T-helper 2 cell treated with Interferon-gamma antibody and Interleukin-4, amounts not matched to agents 5 μg/mL and 100 μg/mL, for 36 hours (primary cell): ENCODE measurements at regions not wholly inside any gene's neighbourhood (a gene's known extent, or its start where the extent isn't known, plus 50 kb on each side); places are given as distances from the start of the nearest gene placed in this dataset.

Experiments
- DNase-seq: peaks from one replicate; pipeline ENCODE4 v3.0.0; 2021; ENCODE audit warnings: low spot score
- H3K27ac Mint-ChIP-seq: one replicate; pipeline ENCODE4 v1.8.0; 2021; ENCODE audit warnings: mild to moderate bottlenecking, mixed read lengths
- H3K27me3 Mint-ChIP-seq: one replicate; pipeline ENCODE4 v1.8.0; 2021; ENCODE audit warnings: low read depth, mixed read lengths
- H3K36me3 Mint-ChIP-seq: one replicate; pipeline ENCODE4 v1.8.0; 2021; ENCODE audit warnings: low read depth, mixed read lengths
- H3K4me1 Mint-ChIP-seq: one replicate; pipeline ENCODE4 v1.8.0; 2021; ENCODE audit warnings: low read depth, mixed read lengths
- H3K4me3 Mint-ChIP-seq: one replicate; pipeline ENCODE4 v1.8.0; 2022; ENCODE audit warnings: mild to moderate bottlenecking, moderate library complexity, mixed read lengths
- H3K9me3 Mint-ChIP-seq: one replicate; pipeline ENCODE4 v1.8.0; 2021; ENCODE audit warnings: mixed read lengths

DNA sequence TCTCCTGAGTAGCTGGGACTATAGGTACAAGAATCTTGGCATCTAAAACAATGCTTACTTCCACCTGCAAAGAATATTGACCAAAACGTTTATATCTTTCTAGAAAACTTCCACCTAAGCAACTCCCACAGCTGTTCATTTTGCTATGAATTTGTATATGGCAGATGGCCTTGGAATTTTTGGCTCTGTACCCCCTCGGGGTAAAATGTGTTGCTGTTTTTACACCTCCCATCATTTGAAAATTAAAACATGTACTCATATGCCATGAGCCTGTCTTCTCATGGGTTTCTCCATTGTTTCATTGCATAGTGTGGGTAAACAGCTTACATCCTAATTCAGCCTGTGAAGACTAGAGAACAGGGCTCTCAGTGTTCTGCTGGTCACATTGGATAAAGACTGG lies 853.6 kb upstream of the SOX11 start:
- Mint-ChIP-seq H3K4me3 (no peak overlapping the region), H3K9me3 (peaks cover 25% of the 10 kb centered on the region), H3K36me3 (no peaks in the 10 kb centered on the region)

DNA sequence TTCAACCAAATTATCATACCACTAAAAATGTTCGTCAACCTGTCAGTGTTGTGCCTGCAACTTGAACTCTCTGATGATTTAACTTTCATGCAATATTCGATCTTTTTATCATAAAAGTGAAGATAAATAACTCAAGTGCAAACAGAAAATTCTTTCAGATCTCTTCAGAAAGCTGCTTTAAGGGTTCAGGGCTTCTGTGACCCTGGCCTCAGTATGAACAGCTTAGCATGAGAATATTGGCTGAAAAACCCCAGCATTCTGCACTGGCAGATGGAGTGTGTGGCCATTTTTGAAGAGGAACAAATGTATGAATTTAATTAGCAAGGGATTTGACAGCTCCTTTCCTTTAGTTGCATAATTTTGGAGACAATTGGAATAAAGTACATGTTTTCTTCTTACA lies 851.4 kb upstream of the SOX11 start:
- peaks cover 34% of the 10 kb centered on the region for H3K9me3 Mint-ChIP-seq
- no peaks in the 10 kb centered on the region for H3K36me3 Mint-ChIP-seq
- H3K27ac Mint-ChIP-seq, result no peak overlapping the region
- no peak overlapping the region for H3K4me3 Mint-ChIP-seq
- DNase-seq, result no peak
- H3K4me1 Mint-ChIP-seq, result no peaks in the 10 kb centered on the region
- H3K27me3 Mint-ChIP-seq, result no peaks in the 10 kb centered on the region

More for the DNA sequence above, 853.6 kb upstream of the SOX11 start:
- no peaks in the 10 kb centered on the region for H3K27me3 Mint-ChIP-seq
- no peaks in the 10 kb centered on the region for H3K4me1 Mint-ChIP-seq
- DNase-seq, result no peak
- H3K27ac Mint-ChIP-seq, result no peak overlapping the region

DNA sequence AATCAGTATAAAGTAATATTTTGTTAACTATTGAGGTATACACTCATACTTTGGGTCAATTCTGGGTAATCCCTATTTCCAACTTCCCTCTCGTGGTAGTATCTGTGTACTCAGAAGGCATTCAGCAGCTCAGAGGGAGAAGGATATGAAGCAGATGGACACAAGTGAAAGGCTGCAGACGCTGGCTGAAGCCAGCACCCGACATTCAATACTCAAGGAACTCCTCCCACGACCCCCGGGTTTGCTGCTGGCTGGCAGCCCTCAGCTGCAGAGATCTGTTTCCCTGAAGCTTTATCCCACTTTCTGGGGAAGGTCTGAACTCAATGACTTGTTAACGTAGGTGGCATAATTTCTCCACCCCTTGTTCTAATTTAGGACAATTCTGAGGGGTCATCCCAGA lies 847.3 kb upstream of the SOX11 start:
- Mint-ChIP-seq H3K4me1 (no peaks in the 10 kb centered on the region), H3K9me3 (peaks cover 18% of the 10 kb centered on the region), H3K36me3 (no peaks in the 10 kb centered on the region), H3K27me3 (no peaks in the 10 kb centered on the region), H3K4me3 (no peak overlapping the region), H3K27ac (no peak overlapping the region)
- no peak for DNase-seq

DNA sequence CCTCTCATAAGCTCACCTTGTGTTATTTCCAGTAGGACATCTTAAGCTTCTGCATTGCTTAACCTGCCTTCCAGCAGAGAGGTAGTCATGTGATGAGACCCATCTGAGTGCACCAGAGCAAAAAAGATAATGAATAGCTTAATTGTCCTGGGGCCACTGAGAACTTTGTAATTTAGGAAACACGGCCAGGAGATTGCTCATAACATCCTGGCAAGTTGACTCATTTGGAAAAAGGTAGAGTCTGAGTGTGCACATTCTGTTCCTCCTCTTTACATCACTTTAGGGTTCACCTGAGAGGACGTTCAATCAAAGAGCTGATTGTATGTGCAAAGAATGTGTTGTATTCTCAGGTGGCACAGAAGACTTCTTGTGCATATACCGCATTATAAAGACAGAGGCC lies 830.2 kb upstream of the SOX11 start:
- H3K9me3 Mint-ChIP-seq, result peaks cover 13% of the 10 kb centered on the region
- DNase-seq, result no peak
- H3K27ac Mint-ChIP-seq, result no peak overlapping the region
- no peaks in the 10 kb centered on the region for H3K36me3 Mint-ChIP-seq
- H3K27me3 Mint-ChIP-seq, result no peaks in the 10 kb centered on the region
- no peak overlapping the region for H3K4me3 Mint-ChIP-seq
- no peaks in the 10 kb centered on the region for H3K4me1 Mint-ChIP-seq

- H3K27ac Mint-ChIP-seq, result no peak overlapping the region
- H3K9me3 Mint-ChIP-seq, result peaks cover 21% of the 10 kb centered on the region
- no peak overlapping the region for H3K4me3 Mint-ChIP-seq
- no peaks in the 10 kb centered on the region for H3K4me1 Mint-ChIP-seq
- H3K27me3 Mint-ChIP-seq, result no peaks in the 10 kb centered on the region
- H3K36me3 Mint-ChIP-seq, result no peaks in the 10 kb centered on the region
- DNase-seq, result no peak
Observed at GRCh38 chr2:4866198-4866597, 826.0 kb upstream of the SOX11 start.

GRCh38 chr2:4868466-4868865 lies 823.7 kb upstream of the SOX11 start:
- no peak overlapping the region for H3K4me3 Mint-ChIP-seq
- H3K27me3 Mint-ChIP-seq, result no peaks in the 10 kb centered on the region
- H3K36me3 Mint-ChIP-seq, result no peaks in the 10 kb centered on the region
- DNase-seq, result no peak
- peaks cover 9% of the 10 kb centered on the region for H3K9me3 Mint-ChIP-seq
- H3K27ac Mint-ChIP-seq, result no peak overlapping the region
- no peaks in the 10 kb centered on the region for H3K4me1 Mint-ChIP-seq

DNA sequence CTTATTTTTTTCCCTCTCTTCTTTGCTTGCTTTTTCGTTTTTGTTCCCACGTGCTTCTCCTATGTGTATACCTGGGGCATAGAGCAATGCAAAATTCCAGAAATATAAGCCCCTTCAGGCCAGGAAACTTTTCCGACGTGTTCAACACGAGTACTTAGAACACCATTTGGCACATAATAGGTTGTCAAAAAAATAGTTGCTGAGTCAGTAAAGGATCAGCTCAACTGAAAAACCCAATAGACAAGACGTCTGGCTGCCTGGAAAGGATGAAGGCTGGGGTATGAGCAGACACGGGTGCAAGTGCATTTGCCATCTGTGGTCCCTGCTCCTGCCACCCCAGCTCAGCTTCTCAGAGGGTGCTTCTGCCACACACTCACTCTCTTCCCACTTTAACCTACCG lies 823.0 kb upstream of the SOX11 start:
- Mint-ChIP-seq H3K4me3 (no peak overlapping the region), H3K9me3 (peaks cover 13% of the 10 kb centered on the region), H3K36me3 (no peaks in the 10 kb centered on the region), H3K4me1 (no peaks in the 10 kb centered on the region), H3K27me3 (no peaks in the 10 kb centered on the region), H3K27ac (no peak overlapping the region)
- no peak for DNase-seq

DNA sequence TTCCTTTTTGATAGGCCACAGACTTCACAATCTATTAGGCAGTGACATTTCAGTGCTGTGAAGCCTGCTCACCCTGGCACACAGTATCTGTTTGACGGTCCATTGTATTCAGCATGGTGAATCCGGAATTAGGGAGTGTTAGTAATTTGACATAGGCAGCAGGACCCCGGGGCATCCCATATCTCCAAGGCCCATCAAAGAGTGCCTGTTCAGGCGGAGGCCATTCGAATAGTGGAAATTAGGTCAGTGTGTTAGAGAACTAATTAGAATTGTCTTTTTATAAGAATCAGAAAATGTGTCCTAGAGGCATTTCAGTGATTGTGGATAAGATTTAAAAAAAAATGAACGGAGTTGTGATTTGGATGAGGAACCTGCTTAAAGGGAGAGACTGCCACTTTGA lies 818.8 kb upstream of the SOX11 start:
- Mint-ChIP-seq H3K4me3 (no peak overlapping the region), H3K27ac (no peak overlapping the region), H3K9me3 (peaks cover 29% of the 10 kb centered on the region), H3K36me3 (no peaks in the 10 kb centered on the region), H3K27me3 (no peaks in the 10 kb centered on the region), H3K4me1 (no peaks in the 10 kb centered on the region)
- no peak for DNase-seq

GRCh38 chr2:4873876-4874593 lies 818.1 kb upstream of the SOX11 start:
- no peaks in the 10 kb centered on the region for H3K4me1 Mint-ChIP-seq
- peaks cover 33% of the 10 kb centered on the region for H3K9me3 Mint-ChIP-seq
- no peaks in the 10 kb centered on the region for H3K27me3 Mint-ChIP-seq
- no peak overlapping the region for H3K27ac Mint-ChIP-seq
- H3K36me3 Mint-ChIP-seq, result no peaks in the 10 kb centered on the region
- no peak for DNase-seq
- H3K4me3 Mint-ChIP-seq, result no peak overlapping the region

DNA sequence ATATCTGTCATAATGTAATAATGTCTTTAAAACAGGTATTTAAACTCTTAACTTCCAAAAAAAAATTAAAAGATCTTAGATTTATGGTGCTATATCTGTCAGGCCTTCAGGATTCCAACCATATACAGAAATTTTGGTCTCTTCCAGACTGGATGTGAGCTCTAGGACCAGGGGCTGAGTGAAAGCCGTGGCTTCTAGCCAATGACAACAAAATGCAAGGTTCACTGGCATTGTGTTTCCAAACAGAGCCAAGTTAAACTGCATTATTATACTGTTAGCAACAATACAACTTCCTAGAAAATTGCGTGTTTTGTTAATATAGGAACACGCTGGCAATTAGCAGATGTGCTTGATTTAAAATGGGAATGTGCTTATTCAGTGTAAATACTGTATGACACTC lies 809.8 kb upstream of the SOX11 start:
- Mint-ChIP-seq H3K27ac (no peak overlapping the region), H3K36me3 (no peaks in the 10 kb centered on the region), H3K4me3 (no peak overlapping the region), H3K4me1 (no peaks in the 10 kb centered on the region), H3K27me3 (no peaks in the 10 kb centered on the region), H3K9me3 (peaks cover 22% of the 10 kb centered on the region)
- no peak for DNase-seq

GRCh38 chr2:4882941-4883340 lies 809.2 kb upstream of the SOX11 start:
- Mint-ChIP-seq H3K4me3 (no peak overlapping the region), H3K27me3 (no peaks in the 10 kb centered on the region), H3K4me1 (no peaks in the 10 kb centered on the region), H3K36me3 (no peaks in the 10 kb centered on the region), H3K27ac (no peak overlapping the region), H3K9me3 (peaks cover 23% of the 10 kb centered on the region)
- no peak for DNase-seq

GRCh38 chr2:4883375-4883774 lies 808.8 kb upstream of the SOX11 start:
- Mint-ChIP-seq H3K9me3 (peaks cover 21% of the 10 kb centered on the region), H3K27me3 (no peaks in the 10 kb centered on the region), H3K4me1 (no peaks in the 10 kb centered on the region), H3K27ac (no peak overlapping the region), H3K4me3 (no peak overlapping the region), H3K36me3 (no peaks in the 10 kb centered on the region)
- DNase-seq, result no peak

DNA sequence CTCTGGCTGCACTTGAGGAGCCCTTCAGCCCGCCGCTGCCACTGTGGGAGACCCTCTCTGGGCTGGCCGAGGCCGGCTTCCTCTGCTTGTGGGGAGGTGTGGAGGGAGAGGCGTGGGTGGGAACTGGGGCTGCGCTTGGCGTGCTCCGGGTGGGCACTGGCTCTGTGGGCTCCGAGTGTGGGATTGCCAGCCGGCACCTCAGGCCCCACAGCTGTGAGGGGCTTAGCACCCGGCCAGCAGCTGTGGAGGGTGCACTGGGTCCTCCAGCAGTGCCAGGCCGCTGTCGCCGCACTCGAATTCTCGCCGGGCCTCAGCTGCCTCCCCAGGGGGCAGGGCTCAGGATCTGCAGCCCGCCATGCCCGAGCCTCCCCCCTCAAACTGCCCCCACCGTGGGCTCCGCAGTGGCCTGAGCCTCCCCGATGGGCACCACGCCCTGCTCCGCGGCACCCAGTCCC lies 808.0 kb upstream of the SOX11 start:
- no peak overlapping the region for H3K4me3 Mint-ChIP-seq

DNA sequence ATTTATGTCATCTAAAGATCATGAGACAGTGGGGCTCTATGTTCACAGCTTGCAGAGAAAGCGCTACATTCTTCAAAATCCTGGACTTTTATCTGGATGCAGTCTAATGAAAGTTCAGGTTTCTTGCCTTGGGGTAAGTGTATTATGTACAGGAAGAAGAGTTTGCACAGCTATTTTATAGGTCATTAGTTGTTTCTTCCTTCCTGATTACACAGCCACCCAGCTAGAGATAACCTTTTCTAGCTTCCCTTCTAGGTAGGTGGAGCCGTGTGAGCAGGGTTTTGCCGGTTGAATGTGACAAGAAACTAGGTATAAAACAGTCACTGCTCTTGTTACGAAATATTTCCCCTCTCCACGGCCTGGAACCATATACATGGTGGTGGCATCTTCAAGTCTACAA lies 800.8 kb upstream of the SOX11 start:
- Mint-ChIP-seq H3K4me3 (no peak overlapping the region), H3K9me3 (peaks cover 9% of the 10 kb centered on the region), H3K36me3 (no peaks in the 10 kb centered on the region), H3K27ac (no peak overlapping the region), H3K27me3 (no peaks in the 10 kb centered on the region), H3K4me1 (no peaks in the 10 kb centered on the region)
- DNase-seq, result no peak

More for the DNA sequence above, 808.0 kb upstream of the SOX11 start:
- no peak for DNase-seq
- no peaks in the 10 kb centered on the region for H3K36me3 Mint-ChIP-seq
- H3K27ac Mint-ChIP-seq, result no peak overlapping the region
- peaks cover 16% of the 10 kb centered on the region for H3K9me3 Mint-ChIP-seq
- H3K27me3 Mint-ChIP-seq, result no peaks in the 10 kb centered on the region
- no peaks in the 10 kb centered on the region for H3K4me1 Mint-ChIP-seq

GRCh38 chr2:4895371-4895770 lies 796.8 kb upstream of the SOX11 start:
- Mint-ChIP-seq H3K9me3 (peaks cover 23% of the 10 kb centered on the region), H3K27me3 (no peaks in the 10 kb centered on the region), H3K36me3 (no peaks in the 10 kb centered on the region)

More at GRCh38 chr2:4895371-4895770, 796.8 kb upstream of the SOX11 start:
- no peak for DNase-seq
- Mint-ChIP-seq H3K4me3 (no peak overlapping the region), H3K4me1 (no peaks in the 10 kb centered on the region), H3K27ac (no peak overlapping the region)
